B cell (primary cell): ENCODE measurements at regions not wholly inside any gene's neighbourhood (a gene's known extent, or its start where the extent isn't known, plus 50 kb on each side); places are given as distances from the start of the nearest gene placed in this dataset.

ENCODE experiments used
- ATAC-seq: fragments of 200-7000 bp; cut with Tn5 transposase; one replicate; pipeline ENCODE4 v1.10.0; 2021; ENCODE audit warnings: low read depth, mild to moderate bottlenecking, moderate number of reproducible peaks, moderate library complexity
- CTCF ChIA-PET: fragments of 350-600 bp; sonication (Branson Sonifier 250); formaldehyde crosslinking; loops from one replicate; lab custom pipeline; 2021; ENCODE audit warnings: antibody characterized with exemption, inconsistent platforms; lab: Charles Lee
- POLR2A ChIA-PET: fragments of 350-600 bp; sonication (Branson Sonifier 250); formaldehyde crosslinking; loops from one replicate; lab custom pipeline; 2021; ENCODE audit warnings: antibody characterized with exemption; lab: Charles Lee
- DNase-seq: peaks from one replicate; pipeline ENCODE4 v3.0.0; 2013
- H2AFZ ChIP-seq: 2 replicates; pipeline ENCODE4 v1.6.1; 2012; ENCODE audit warnings: mild to moderate bottlenecking, low read depth, low read length; ENCODE audit not compliant: insufficient read depth, poor library complexity, severe bottlenecking
- H3K27ac ChIP-seq, 2 donors: 1 replicate in 1 of 2; 2 replicates in 1 of 2; pipeline ENCODE4 v1.5.1; 2012 to 2013; ENCODE audit warnings: low read length in 2 of 2, mild to moderate bottlenecking in 2 of 2, moderate library complexity in 1 of 2
- H3K27me3 ChIP-seq, 4 experiments: fragments of 200-600 bp in 1 of 4; sonication (generic) in 1 of 4; replicated peaks in 1 of 4; 1 replicate in 2 of 4; 2 replicates in 2 of 4; pipeline versions ENCODE4 v1.6.1 to v1.7.0; 2013 to 2016; ENCODE audit warnings: low read length in 3 of 4, mild to moderate bottlenecking in 2 of 4, mixed read lengths in 1 of 4, moderate library complexity in 1 of 4; ENCODE audit not compliant: insufficient read depth in 4 of 4, control insufficient read depth in 3 of 4; ENCODE audit errors: control extremely low read depth in 1 of 4
- H3K36me3 ChIP-seq, 2 experiments: replicated peaks in 1 of 2; 1 replicate in 1 of 2; 2 replicates in 1 of 2; pipeline versions ENCODE4 v1.6.1 to v1.7.1; 2013; ENCODE audit warnings: low read length in 1 of 2; ENCODE audit not compliant: insufficient read depth in 2 of 2, control insufficient read depth in 1 of 2; ENCODE audit errors: control extremely low read depth in 1 of 2, extremely low read depth in 1 of 2
- H3K4me1 ChIP-seq, 2 donors: fragments of 200-600 bp in 1 of 2; sonication (generic) in 1 of 2; 1 replicate in 1 of 2; 2 replicates in 1 of 2; pipeline versions ENCODE4 v1.5.1 to v1.6.1; 2013 to 2017; ENCODE audit warnings: low read length in 2 of 2; ENCODE audit not compliant: control insufficient read depth in 2 of 2, insufficient read depth in 2 of 2
- H3K4me2 ChIP-seq: replicated peaks from 2 replicates; pipeline ENCODE3; 2012; ENCODE audit warnings: mild to moderate bottlenecking, low read depth, low read length; ENCODE audit not compliant: poor library complexity, severe bottlenecking
- H3K4me3 ChIP-seq, 5 experiments: fragments of 200-600 bp in 1 of 5; sonication (generic) in 1 of 5; 1 replicate in 3 of 5; 2 replicates in 2 of 5; pipeline versions ENCODE4 v1.5.1 to v1.7.0; 2011 to 2016; ENCODE audit warnings: low read length in 4 of 5, mild to moderate bottlenecking in 4 of 5, low read depth in 2 of 5, control low read depth in 1 of 5, moderate library complexity in 1 of 5; ENCODE audit not compliant: insufficient read depth in 1 of 5; ENCODE audit errors: control extremely low read depth in 1 of 5, extremely low read depth in 1 of 5
- H3K79me2 ChIP-seq: fragments of 200-600 bp; sonication (generic); one replicate; pipeline ENCODE4 v1.6.0; 2016; ENCODE audit warnings: low read length; ENCODE audit not compliant: control insufficient read depth, insufficient read depth
- H3K9ac ChIP-seq: fragments of 200-600 bp; sonication (generic); 2 replicates; pipeline ENCODE4 v1.6.1; 2017; ENCODE audit warnings: mild to moderate bottlenecking, low read length, moderate library complexity
- H3K9me3 ChIP-seq, 3 donors: one replicate each; pipeline versions ENCODE4 v1.6.1 to v1.7.1; 2013; ENCODE audit warnings: low read length in 2 of 3; ENCODE audit not compliant: control insufficient read depth in 2 of 3, insufficient read depth in 1 of 3; ENCODE audit errors: control extremely low read depth in 1 of 3
- H4K20me1 ChIP-seq: 2 replicates; pipeline ENCODE4 v1.6.0; 2012; ENCODE audit warnings: mild to moderate bottlenecking, low read length; ENCODE audit not compliant: insufficient read depth, control insufficient read depth, poor library complexity, severe bottlenecking
- H3K27ac Mint-ChIP-seq: one replicate; pipeline ENCODE4 v1.8.0; 2021; ENCODE audit warnings: mixed read lengths
- H3K27me3 Mint-ChIP-seq: one replicate; pipeline ENCODE4 v1.8.0; 2021; ENCODE audit warnings: mixed read lengths
- H3K4me1 Mint-ChIP-seq: one replicate; pipeline ENCODE4 v1.8.0; 2021; ENCODE audit warnings: mixed read lengths
- H3K4me3 Mint-ChIP-seq: one replicate; pipeline ENCODE4 v1.8.0; 2021; ENCODE audit warnings: mixed read lengths
- H3K9me3 Mint-ChIP-seq: one replicate; pipeline ENCODE4 v1.8.0; 2022; ENCODE audit warnings: mixed read lengths; ENCODE audit not compliant: insufficient read depth
- EZH2 ChIP-seq: IDR thresholded peaks from 2 replicates; pipeline ENCODE4 v1.6.1; 2012; ENCODE audit warnings: borderline replicate concordance, low read depth, mild to moderate bottlenecking, moderate library complexity, low read length; ENCODE audit not compliant: insufficient read depth, poor library complexity, severe bottlenecking
- WGBS: methylation state at CpG from one replicate; pipeline ENCODE4 v1.1.5; 2013; ENCODE audit warnings: missing lambda C conversion rate; ENCODE audit not compliant: insufficient coverage; 5-methylcytosine and 5-hydroxymethylcytosine counted together
- intact Hi-C: fragments of 100-400 bp; cut with micrococcal nuclease; formaldehyde crosslinking; loops from one replicate; pipeline ENCODE4 v1.10.0; 2022
- TF ChIP-seq, protein P1 (sequence below): fragments of 200-600 bp; IDR thresholded peaks from one replicate; pipeline ENCODE4 v1.8.0; 2022; ENCODE audit warnings: antibody characterized with exemption, mild to moderate bottlenecking

GRCh38 chr18:27349284-27349882 is 164.3 kb upstream of the CHST9 start:
- Mint-ChIP-seq H3K4me3 (no peak overlapping the region), H3K9me3 (no peaks in the 10 kb centered on the region), H3K27me3 (no peaks in the 10 kb centered on the region), H3K4me1 (no peaks in the 10 kb centered on the region), H3K27ac (no peak overlapping the region)
- no peaks in the 10 kb centered on the region for H3K4me1 ChIP-seq
- H3K27me3 ChIP-seq, result no peaks in the 10 kb centered on the region
- ATAC-seq, result no peak
- no peak overlapping the region for H3K4me2 ChIP-seq
- no peak overlapping the region for H3K27ac ChIP-seq
- H3K9ac ChIP-seq, result no peak overlapping the region
- POLR2A ChIA-PET, result no interaction called here
- intact Hi-C loops, result no loop called here
- no peak overlapping the region for H2AFZ ChIP-seq
- no peaks in the 10 kb centered on the region for H3K9me3 ChIP-seq
- H3K4me3 ChIP-seq, result no peak overlapping the region
- CTCF ChIA-PET, result no interaction called here
- no peaks in the 10 kb centered on the region for H3K36me3 ChIP-seq
- H4K20me1 ChIP-seq, result no peaks in the 10 kb centered on the region
- TF ChIP-seq, protein P1, sequence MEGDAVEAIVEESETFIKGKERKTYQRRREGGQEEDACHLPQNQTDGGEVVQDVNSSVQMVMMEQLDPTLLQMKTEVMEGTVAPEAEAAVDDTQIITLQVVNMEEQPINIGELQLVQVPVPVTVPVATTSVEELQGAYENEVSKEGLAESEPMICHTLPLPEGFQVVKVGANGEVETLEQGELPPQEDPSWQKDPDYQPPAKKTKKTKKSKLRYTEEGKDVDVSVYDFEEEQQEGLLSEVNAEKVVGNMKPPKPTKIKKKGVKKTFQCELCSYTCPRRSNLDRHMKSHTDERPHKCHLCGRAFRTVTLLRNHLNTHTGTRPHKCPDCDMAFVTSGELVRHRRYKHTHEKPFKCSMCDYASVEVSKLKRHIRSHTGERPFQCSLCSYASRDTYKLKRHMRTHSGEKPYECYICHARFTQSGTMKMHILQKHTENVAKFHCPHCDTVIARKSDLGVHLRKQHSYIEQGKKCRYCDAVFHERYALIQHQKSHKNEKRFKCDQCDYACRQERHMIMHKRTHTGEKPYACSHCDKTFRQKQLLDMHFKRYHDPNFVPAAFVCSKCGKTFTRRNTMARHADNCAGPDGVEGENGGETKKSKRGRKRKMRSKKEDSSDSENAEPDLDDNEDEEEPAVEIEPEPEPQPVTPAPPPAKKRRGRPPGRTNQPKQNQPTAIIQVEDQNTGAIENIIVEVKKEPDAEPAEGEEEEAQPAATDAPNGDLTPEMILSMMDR, result no peak
- TF ChIP-seq EZH2, result no peak
- no peak for DNase-seq
- 81% methylated on average over 1 of the region's 4 CpGs for WGBS
- H3K79me2 ChIP-seq, result no peaks in the 10 kb centered on the region

GRCh38 chr18:27331606-27332005 is 146.5 kb upstream of the CHST9 start:
- H2AFZ ChIP-seq, result no peak overlapping the region
- DNase-seq, result no peak
- H3K79me2 ChIP-seq, result no peaks in the 10 kb centered on the region
- WGBS, result no CpG with 5 or more reads among the region's 1 CpG
- intact Hi-C loops, result no loop called here
- no peak overlapping the region for H3K9ac ChIP-seq
- no peak overlapping the region for H3K27ac Mint-ChIP-seq
- no peaks in the 10 kb centered on the region for H3K36me3 ChIP-seq
- H3K9me3 Mint-ChIP-seq, result no peaks in the 10 kb centered on the region
- no peaks in the 10 kb centered on the region for H3K27me3 ChIP-seq
- POLR2A ChIA-PET, result no interaction called here
- TF ChIP-seq EZH2, result no peak
- TF ChIP-seq, protein P1, result no peak
- ATAC-seq, result no peak
- no peaks in the 10 kb centered on the region for H3K4me1 ChIP-seq
- H3K4me3 ChIP-seq, result no peak overlapping the region
- no peaks in the 10 kb centered on the region for H3K9me3 ChIP-seq
- H3K4me3 Mint-ChIP-seq, result no peak overlapping the region
- H3K27me3 Mint-ChIP-seq, result no peaks in the 10 kb centered on the region
- no peaks in the 10 kb centered on the region for H4K20me1 ChIP-seq
- no peak overlapping the region for H3K27ac ChIP-seq
- H3K4me1 Mint-ChIP-seq, result no peaks in the 10 kb centered on the region
- H3K4me2 ChIP-seq, result no peak overlapping the region
- CTCF ChIA-PET, result no interaction called here
